NT2/D1 (cell line): ENCODE measurements at regions not wholly inside any gene's neighbourhood (a gene's known extent, or its start where the extent isn't known, plus 50 kb on each side); places are given as distances from the start of the nearest gene placed in this dataset.

Experiments used
- SUZ12 ChIP-seq: IDR thresholded peaks from 2 replicates; pipeline ENCODE4 v1.6.1; 2011; ENCODE audit not compliant: insufficient read length, insufficient read depth; ENCODE audit errors: extremely low read depth
- ZNF274 ChIP-seq: IDR thresholded peaks from 2 replicates; pipeline ENCODE4 v1.6.1; 2011; ENCODE audit warnings: mild to moderate bottlenecking, low read depth, low read length

- TF ChIP-seq ZNF274, result no peak
- TF ChIP-seq SUZ12, result no peak
These were observed 95.8 kb upstream of the IRAK1BP1 start for GRCh38 chr6:78771586-78771985.
